A673 (cell line): ENCODE measurements at regions not wholly inside any gene's neighbourhood (a gene's known extent, or its start where the extent isn't known, plus 50 kb on each side); places are given as distances from the start of the nearest gene placed in this dataset.
"Not testable (repeated sequence)": the region's sequence is repeated elsewhere in the genome, so short reads cannot be mapped to it uniquely, and the experiment has no call there.

ENCODE experiments used
- BruUV-seq: library from RNA; stranded (reverse); fragments of 400-500 nt; replicated peaks from 2 replicates; lab custom pipeline; 2021; lab: Mats Ljungman, UMichigan
- CTCF ChIA-PET: fragments of 300-600 bp; sonication (Branson Sonifier 250); formaldehyde crosslinking; loops from one replicate; lab custom pipeline; 2022; ENCODE audit warnings: antibody characterized with exemption; lab: Charles Lee
- POLR2A ChIA-PET: fragments of 300-600 bp; sonication (Branson Sonifier 250); formaldehyde crosslinking; loops from one replicate; lab custom pipeline; 2022; ENCODE audit warnings: antibody characterized with exemption; ENCODE audit not compliant: low non-redundant PET; lab: Charles Lee
- DNase-seq: peaks from one replicate; pipeline ENCODE4 v3.0.0-alpha.2; 2015; ENCODE audit warnings: low spot score
- H3K27ac ChIP-seq: fragments of 200-600 bp; sonication (generic); 2 replicates; pipeline ENCODE4 v1.5.1; 2016; ENCODE audit warnings: mixed run types, low read depth, mild to moderate bottlenecking, mixed read lengths, antibody characterized with exemption, low read length; ENCODE audit not compliant: poor library complexity, severe bottlenecking
- H3K27me3 ChIP-seq: fragments of 200-600 bp; sonication (generic); replicated peaks from 2 replicates; pipeline ENCODE4 v1.6.1; 2017; ENCODE audit warnings: mixed run types, low read depth, mild to moderate bottlenecking, mixed read lengths, antibody characterized with exemption, low read length; ENCODE audit not compliant: insufficient read depth, poor library complexity
- H3K36me3 ChIP-seq: fragments of 200-600 bp; sonication (generic); 2 replicates; pipeline ENCODE4 v1.6.1; 2016; ENCODE audit warnings: mixed run types, mild to moderate bottlenecking, mixed read lengths, antibody characterized with exemption, low read length; ENCODE audit not compliant: insufficient read depth, poor library complexity, severe bottlenecking
- H3K4me1 ChIP-seq: fragments of 200-600 bp; sonication (generic); 2 replicates; pipeline ENCODE4 v1.6.1; 2017; ENCODE audit warnings: mixed run types, mild to moderate bottlenecking, mixed read lengths, antibody characterized with exemption, low read length; ENCODE audit not compliant: insufficient read depth, poor library complexity, severe bottlenecking
- H3K4me3 ChIP-seq: fragments of 200-600 bp; sonication (generic); 2 replicates; pipeline ENCODE4 v1.5.1; 2016; ENCODE audit warnings: low read depth, mixed run types, mild to moderate bottlenecking, mixed read lengths, low read length; ENCODE audit not compliant: poor library complexity, severe bottlenecking
- H3K9me3 ChIP-seq: fragments of 200-600 bp; sonication (generic); 2 replicates; pipeline ENCODE4 v1.6.1; 2016; ENCODE audit warnings: mixed run types, low read depth, mild to moderate bottlenecking, mixed read lengths, antibody characterized with exemption, low read length; ENCODE audit not compliant: poor library complexity, severe bottlenecking
- intact Hi-C: fragments of 100-400 bp; cut with micrococcal nuclease; formaldehyde crosslinking; loops from one replicate; pipeline ENCODE4 v1.10.0; 2022; ENCODE audit not compliant: unreplicated experiment

- intact Hi-C loops, CTCF ChIA-PET, H3K4me1 ChIP-seq, DNase-seq, H3K9me3 ChIP-seq, POLR2A ChIA-PET, BruUV-seq, H3K27ac ChIP-seq, H3K36me3 ChIP-seq, H3K27me3 ChIP-seq, H3K4me3 ChIP-seq: not testable (repeated sequence)
Measured at GRCh38 chr2:132286289-132286911, 124.6 kb upstream of the ANKRD30BL start.

GRCh38 chr2:132287910-132288309 is 126.2 kb upstream of the ANKRD30BL start:
- intact Hi-C loops, H3K4me1 ChIP-seq, H3K27me3 ChIP-seq, DNase-seq, H3K4me3 ChIP-seq, POLR2A ChIA-PET, CTCF ChIA-PET, BruUV-seq, H3K27ac ChIP-seq, H3K9me3 ChIP-seq, H3K36me3 ChIP-seq: not testable (repeated sequence)

- DNase-seq, H3K27me3 ChIP-seq, H3K9me3 ChIP-seq, H3K36me3 ChIP-seq, POLR2A ChIA-PET, H3K4me3 ChIP-seq, H3K4me1 ChIP-seq, H3K27ac ChIP-seq, CTCF ChIA-PET, BruUV-seq, intact Hi-C loops: not testable (repeated sequence)
Measured at GRCh38 chr2:132289138-132289537, 127.4 kb upstream of the ANKRD30BL start.

- H3K27me3 ChIP-seq, CTCF ChIA-PET, H3K36me3 ChIP-seq, H3K9me3 ChIP-seq, H3K27ac ChIP-seq, DNase-seq, intact Hi-C loops, POLR2A ChIA-PET, H3K4me1 ChIP-seq, H3K4me3 ChIP-seq, BruUV-seq: not testable (repeated sequence)
Measured at GRCh38 chr2:132289812-132290211, 126.8 kb upstream of the GPR39 start.

- POLR2A ChIA-PET, H3K4me3 ChIP-seq, CTCF ChIA-PET: not testable (repeated sequence)
Measured at GRCh38 chr2:132300592-132301378, 115.8 kb upstream of the GPR39 start.

More at GRCh38 chr2:132300592-132301378, 115.8 kb upstream of the GPR39 start:
- DNase-seq, H3K36me3 ChIP-seq, H3K27ac ChIP-seq, H3K9me3 ChIP-seq, BruUV-seq, H3K27me3 ChIP-seq, intact Hi-C loops, H3K4me1 ChIP-seq: not testable (repeated sequence)
